ENCODE measurements at regions not wholly inside any gene's neighbourhood (a gene's known extent, or its start where the extent isn't known, plus 50 kb on each side); places are given as distances from the start of the nearest gene placed in this dataset.
A peak's percentile ranks its signal among the peaks of the same experiment; 100 is the strongest.

DNA sequence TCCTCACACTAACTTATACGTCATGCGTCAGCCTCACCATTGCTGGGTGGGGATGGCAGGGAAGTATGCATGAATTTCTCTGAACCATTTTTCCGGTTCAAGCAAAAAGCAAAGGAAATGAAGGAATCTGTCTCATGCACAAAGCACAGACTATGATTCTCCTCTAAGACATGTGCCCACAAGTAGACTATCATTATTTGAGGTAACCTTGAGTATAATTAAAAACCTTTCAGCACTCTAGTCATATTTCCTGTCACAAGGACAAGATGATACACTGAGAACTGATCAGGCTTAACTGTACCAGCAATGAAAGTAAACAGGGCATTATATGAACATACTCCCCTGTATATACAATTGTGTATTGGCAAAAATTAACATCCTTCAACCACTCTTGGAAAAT is 56.7 kb upstream of the TSC22D2 start:
- 88 to 92% methylated on average over 3 of the region's 3 CpGs for WGBS, 2 experiments (ENCODE audit: low coverage in 1 of 2, low lambda C conversion rate in 2 of 2, missing lambda C conversion rate in 2 of 2)
- Histone ChIP-seq H4K20me1 (ENCODE audit: insufficient read depth) (no peaks in the 10 kb centered on the region), H3K36me3 (ENCODE audit: low read depth) (no peaks in the 10 kb centered on the region), H3K9me3 (ENCODE audit: low read depth) (no peaks in the 10 kb centered on the region), H3K4me3 (no peak overlapping the region), H3K4me1 (ENCODE audit: insufficient read depth) (peaks cover 37% of the 10 kb centered on the region), H3K27ac (no peak overlapping the region), H2AFZ (no peak overlapping the region), H3K4me2 (ENCODE audit: unreplicated experiment) (no peak overlapping the region), H3F3A (ENCODE audit: insufficient read depth) (peaks cover 31% of the 10 kb centered on the region), H3K27me3 (replicated peaks; ENCODE audit: insufficient read depth) (no peaks in the 10 kb centered on the region), H3K9ac (no peak overlapping the region), H3K79me2 (ENCODE audit: insufficient read depth) (no peaks in the 10 kb centered on the region), H3K9me2 (ENCODE audit: insufficient read depth) (no peaks in the 10 kb centered on the region)
- in situ Hi-C loops (cut with MboI) = no loop called here
- no peak for DNase-seq
- TF ChIP-seq EZH2phosphoT487 (IDR thresholded peaks at IDR 0.05; ENCODE audit: insufficient read depth, low read depth) = no peak
- TF ChIP-seq EZH2 (IDR thresholded peaks at IDR 0.05; ENCODE audit: insufficient read depth, poor library complexity, severe bottlenecking) = no peak

DNA sequence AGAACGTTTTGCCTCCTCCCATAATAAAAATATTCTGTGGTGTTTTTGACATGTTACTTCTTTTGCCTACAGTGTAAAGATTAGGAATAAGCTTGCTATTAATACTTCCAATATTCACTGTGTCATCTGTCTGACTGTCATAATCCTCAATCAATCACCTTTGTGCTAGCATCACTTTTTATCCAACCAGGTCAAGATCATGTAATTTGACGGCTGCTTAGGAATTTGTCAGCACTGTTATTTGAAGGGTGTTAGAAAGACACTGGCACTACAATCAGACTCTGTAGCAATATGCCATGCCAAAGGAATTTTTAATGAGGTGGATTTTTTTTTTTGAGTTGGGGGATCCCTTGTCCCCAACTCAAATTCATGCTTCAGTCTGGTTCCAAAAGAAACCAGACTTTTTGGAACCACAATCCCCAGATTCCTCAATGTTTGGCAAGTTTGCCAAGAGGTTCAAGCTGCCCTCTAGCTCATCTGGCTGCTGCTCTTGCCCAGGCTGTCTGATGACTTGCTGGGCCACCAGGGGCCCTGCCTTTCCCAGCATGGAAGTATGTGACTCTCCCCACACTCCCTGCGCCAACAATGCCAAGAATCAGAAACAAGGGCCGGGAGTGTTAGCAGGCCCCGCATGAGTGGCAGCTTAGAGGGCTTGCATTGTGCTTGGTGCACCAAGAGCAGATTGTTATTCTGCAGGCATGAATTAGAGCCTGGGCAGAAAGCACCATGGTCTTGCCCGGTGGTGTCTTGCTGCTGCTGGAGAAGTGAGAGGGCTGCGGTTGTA is 58.6 kb upstream of the TSC22D2 start:
- Histone ChIP-seq H3K27me3 (replicated peaks; ENCODE audit: insufficient read depth) (no peaks in the 10 kb centered on the region), H3F3A (ENCODE audit: insufficient read depth) (peaks cover 31% of the 10 kb centered on the region), H3K9me3 (ENCODE audit: low read depth) (no peaks in the 10 kb centered on the region), H2AFZ (no peak overlapping the region), H3K27ac (peak overlapping the region; percentile 62), H3K4me2 (ENCODE audit: unreplicated experiment) (peak overlapping the region; percentile 63), H3K79me2 (ENCODE audit: insufficient read depth) (no peaks in the 10 kb centered on the region), H3K36me3 (ENCODE audit: low read depth) (no peaks in the 10 kb centered on the region), H3K9me2 (ENCODE audit: insufficient read depth) (no peaks in the 10 kb centered on the region), H3K4me1 (ENCODE audit: insufficient read depth) (peaks cover 52% of the 10 kb centered on the region), H3K9ac (peak overlapping the region; percentile 39; the same call in 1 of the 2 replicates), H4K20me1 (ENCODE audit: insufficient read depth) (no peaks in the 10 kb centered on the region), H3K4me3 (no peak overlapping the region)
- DNase-seq = peak; percentile 67
- 45 to 49% methylated on average over 7 of the region's 7 CpGs for WGBS, 2 experiments (ENCODE audit: low coverage in 1 of 2, low lambda C conversion rate in 2 of 2, missing lambda C conversion rate in 2 of 2)
- TF ChIP-seq EZH2 (IDR thresholded peaks at IDR 0.05; ENCODE audit: insufficient read depth, poor library complexity, severe bottlenecking) (no peak), EZH2phosphoT487 (IDR thresholded peaks at IDR 0.05; ENCODE audit: insufficient read depth, low read depth) (no peak)
- in situ Hi-C loops (cut with MboI) = no loop called here

DNA sequence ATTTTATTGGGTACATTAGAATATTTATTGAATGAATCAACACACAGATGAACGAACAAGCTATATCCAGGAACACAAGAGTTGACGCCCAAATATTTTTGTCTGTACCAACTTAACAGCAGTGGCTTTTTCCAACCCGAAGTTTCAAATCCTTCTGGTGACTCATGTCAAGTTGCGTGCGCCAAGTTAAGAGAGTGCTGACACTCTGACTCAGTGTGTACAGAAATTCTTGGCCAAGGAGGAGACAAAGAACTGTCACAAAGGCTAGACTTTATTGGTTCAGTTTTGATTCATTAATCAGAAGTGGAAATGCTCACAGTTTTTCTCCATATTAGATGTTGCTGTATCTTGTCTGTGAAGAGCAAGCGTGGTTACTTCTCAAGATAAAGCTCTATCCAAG is 59.6 kb upstream of the TSC22D2 start:
- Histone ChIP-seq H3K36me3 (ENCODE audit: low read depth) (no peaks in the 10 kb centered on the region), H3K79me2 (ENCODE audit: insufficient read depth) (no peaks in the 10 kb centered on the region), H3K27me3 (replicated peaks; ENCODE audit: insufficient read depth) (no peaks in the 10 kb centered on the region), H3K4me3 (peak overlapping the region; percentile 41; the same call in 1 of the 2 replicates), H3K9me3 (ENCODE audit: low read depth) (no peaks in the 10 kb centered on the region), H3F3A (ENCODE audit: insufficient read depth) (peaks cover 32% of the 10 kb centered on the region), H3K9ac (peak overlapping the region; percentile 39), H3K4me1 (ENCODE audit: insufficient read depth) (peaks cover 53% of the 10 kb centered on the region), H3K27ac (peak overlapping the region; percentile 68), H4K20me1 (ENCODE audit: insufficient read depth) (no peaks in the 10 kb centered on the region), H3K4me2 (ENCODE audit: unreplicated experiment) (peak overlapping the region; percentile 82), H3K9me2 (ENCODE audit: insufficient read depth) (no peaks in the 10 kb centered on the region), H2AFZ (no peak overlapping the region)
- TF ChIP-seq EZH2 (IDR thresholded peaks at IDR 0.05; ENCODE audit: insufficient read depth, poor library complexity, severe bottlenecking) (no peak), EZH2phosphoT487 (IDR thresholded peaks at IDR 0.05; ENCODE audit: insufficient read depth, low read depth) (0 out of 2 replicates have a peak, but pooled peaks have one; percentile 59)
- in situ Hi-C loops (cut with MboI) = no loop called here
- 0 to 1% methylated on average over 6 of the region's 6 CpGs for WGBS, 2 experiments (ENCODE audit: low coverage in 1 of 2, low lambda C conversion rate in 2 of 2, missing lambda C conversion rate in 2 of 2)
- DNase-seq = peak; percentile 95

DNA sequence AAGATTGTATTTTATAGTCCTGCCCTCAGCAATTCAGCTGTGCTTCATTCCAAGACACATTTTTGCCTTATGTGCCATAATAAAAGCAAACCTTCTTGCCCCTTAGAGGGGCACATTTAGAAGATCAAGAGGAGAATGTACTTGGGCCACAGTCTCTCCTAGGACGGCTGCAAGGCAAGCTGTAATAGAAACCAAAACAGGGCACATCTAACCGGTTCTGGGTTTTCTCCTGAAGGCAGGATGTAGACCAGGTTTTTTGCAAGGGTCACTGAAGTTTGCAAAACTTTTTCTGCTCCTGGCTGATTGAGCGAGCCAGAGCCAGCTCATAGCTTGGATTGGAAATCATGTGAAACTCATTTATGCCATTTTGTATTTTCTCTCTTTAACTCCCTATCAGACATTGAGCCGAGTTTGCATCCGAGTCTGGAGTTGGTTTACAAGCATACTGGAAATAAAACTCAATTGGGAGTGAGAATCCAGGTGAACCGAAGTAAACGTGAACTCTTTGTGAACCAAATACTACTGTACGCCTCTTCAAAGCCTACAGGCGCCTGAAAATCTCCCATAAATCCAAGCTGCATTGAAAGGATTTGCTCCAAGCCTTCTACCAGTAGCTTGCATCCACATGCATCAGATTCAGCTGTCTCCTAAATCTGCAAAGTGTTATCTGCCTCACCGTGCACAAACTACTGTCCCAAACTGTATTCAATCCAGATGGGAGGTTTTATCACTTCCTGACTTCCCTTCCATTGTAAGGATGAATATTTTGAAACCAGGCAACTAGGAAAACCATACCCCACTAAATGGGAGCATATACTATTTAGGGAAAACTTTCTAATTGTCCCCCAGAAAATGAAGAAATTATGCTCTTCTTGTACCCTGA is 60.9 kb upstream of the TSC22D2 start:
- H3K4me3 ChIP-seq = peak overlapping the region; percentile 28

More for the DNA sequence above, 60.9 kb upstream of the TSC22D2 start:
- no peaks in the 10 kb centered on the region for H4K20me1 ChIP-seq (ENCODE audit: insufficient read depth)
- H3K36me3 ChIP-seq (ENCODE audit: low read depth) = no peaks in the 10 kb centered on the region
- 7 to 12% methylated on average over 10 of the region's 10 CpGs for WGBS, 2 experiments (ENCODE audit: low coverage in 1 of 2, low lambda C conversion rate in 2 of 2, missing lambda C conversion rate in 2 of 2)
- H3K9ac ChIP-seq = peak overlapping the region; percentile 28
- peak overlapping the region; percentile 68 for H3K27ac ChIP-seq
- H3K79me2 ChIP-seq (ENCODE audit: insufficient read depth) = no peaks in the 10 kb centered on the region
- peaks cover 35% of the 10 kb centered on the region for H3F3A ChIP-seq (ENCODE audit: insufficient read depth)
- peak overlapping the region; percentile 67 for H2AFZ ChIP-seq
- TF ChIP-seq EZH2phosphoT487 (IDR thresholded peaks at IDR 0.05; ENCODE audit: insufficient read depth, low read depth) = no peak
- no peak for TF ChIP-seq EZH2 (IDR thresholded peaks at IDR 0.05; ENCODE audit: insufficient read depth, poor library complexity, severe bottlenecking)
- peak overlapping the region; percentile 82 for H3K4me2 ChIP-seq (ENCODE audit: unreplicated experiment)
- peaks cover 57% of the 10 kb centered on the region for H3K4me1 ChIP-seq (ENCODE audit: insufficient read depth)
- DNase-seq = peak; percentile 67
- in situ Hi-C loops (cut with MboI) = no loop called here
- H3K9me2 ChIP-seq (ENCODE audit: insufficient read depth) = no peaks in the 10 kb centered on the region
- H3K9me3 ChIP-seq (ENCODE audit: low read depth) = no peaks in the 10 kb centered on the region
- no peaks in the 10 kb centered on the region for H3K27me3 ChIP-seq (replicated peaks; ENCODE audit: insufficient read depth)
